ENCODE measurements at regions not wholly inside any gene's neighbourhood (a gene's known extent, or its start where the extent isn't known, plus 50 kb on each side); places are given as distances from the start of the nearest gene placed in this dataset.
"Not testable (repeated sequence)": the region's sequence is repeated elsewhere in the genome, so short reads cannot be mapped to it uniquely, and the experiment has no call there.

DNA sequence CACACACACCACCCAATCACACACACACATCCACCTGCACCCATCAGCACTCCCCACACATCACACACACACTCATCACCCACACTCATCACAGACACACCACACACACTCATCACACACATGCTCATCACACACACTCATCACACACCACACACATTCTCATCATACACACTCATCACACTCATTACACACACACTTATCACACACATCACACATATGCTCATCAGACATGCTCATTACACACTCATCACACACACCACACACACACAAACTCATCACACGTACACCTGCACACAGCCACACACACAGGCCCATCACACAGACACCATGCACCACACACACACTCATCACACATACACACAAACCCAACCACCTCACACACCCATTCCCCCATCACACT is 107.5 kb upstream of the C14orf180 start:
- no peak for DNase-seq

DNA sequence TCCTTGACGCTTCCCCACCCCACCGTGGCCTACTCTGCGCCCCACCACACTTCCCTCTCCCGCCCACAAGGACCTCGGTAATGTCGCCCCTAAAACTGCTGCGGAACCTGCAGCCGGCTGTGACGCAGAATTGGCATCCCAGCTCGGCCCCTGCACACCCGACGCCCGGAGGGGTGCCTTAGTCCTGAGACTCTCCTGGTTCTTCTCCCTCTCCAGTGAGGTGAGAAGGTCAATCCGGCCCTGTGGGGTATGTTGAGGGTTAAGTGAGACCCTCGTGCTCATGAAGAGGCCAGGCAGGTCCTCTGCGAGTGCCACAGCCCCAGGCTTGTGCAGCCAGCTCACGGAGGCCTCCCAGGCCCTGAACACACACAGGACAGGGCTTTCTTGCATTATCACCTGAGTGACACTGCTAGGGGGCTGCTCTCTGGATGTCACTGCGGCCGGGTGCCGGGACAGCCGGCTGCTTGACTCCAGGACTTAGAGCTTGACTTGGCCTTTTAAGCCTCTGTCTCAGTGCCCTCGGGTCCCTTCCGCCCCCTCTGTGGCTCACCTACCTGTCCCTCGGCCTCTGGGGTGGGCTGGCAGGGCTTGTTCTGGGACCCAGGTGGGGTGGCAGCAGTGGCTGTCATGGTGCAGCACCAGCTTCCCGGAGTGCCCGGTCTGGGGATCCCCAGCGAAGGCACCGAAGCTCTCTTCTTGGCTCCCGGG is 106.9 kb upstream of the C14orf180 start:
- DNase-seq: no peak

DNA sequence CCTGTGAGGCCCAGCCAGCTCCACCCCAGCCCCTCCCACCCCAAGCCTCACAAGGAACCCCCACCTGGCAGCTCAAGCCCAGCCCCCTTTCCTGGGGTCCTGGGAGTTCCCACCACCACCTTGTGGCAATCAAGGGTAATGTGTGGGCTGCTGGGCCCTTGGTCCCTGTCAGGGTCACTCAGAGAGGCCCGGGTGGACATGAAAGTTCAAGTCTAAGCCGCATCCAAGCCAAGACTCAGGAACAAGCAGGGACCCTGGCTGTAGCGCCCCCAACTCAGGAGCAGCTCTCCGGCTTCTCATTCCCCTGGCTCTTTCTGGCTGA is 106.4 kb upstream of the C14orf180 start:
- no peak for DNase-seq

DNA sequence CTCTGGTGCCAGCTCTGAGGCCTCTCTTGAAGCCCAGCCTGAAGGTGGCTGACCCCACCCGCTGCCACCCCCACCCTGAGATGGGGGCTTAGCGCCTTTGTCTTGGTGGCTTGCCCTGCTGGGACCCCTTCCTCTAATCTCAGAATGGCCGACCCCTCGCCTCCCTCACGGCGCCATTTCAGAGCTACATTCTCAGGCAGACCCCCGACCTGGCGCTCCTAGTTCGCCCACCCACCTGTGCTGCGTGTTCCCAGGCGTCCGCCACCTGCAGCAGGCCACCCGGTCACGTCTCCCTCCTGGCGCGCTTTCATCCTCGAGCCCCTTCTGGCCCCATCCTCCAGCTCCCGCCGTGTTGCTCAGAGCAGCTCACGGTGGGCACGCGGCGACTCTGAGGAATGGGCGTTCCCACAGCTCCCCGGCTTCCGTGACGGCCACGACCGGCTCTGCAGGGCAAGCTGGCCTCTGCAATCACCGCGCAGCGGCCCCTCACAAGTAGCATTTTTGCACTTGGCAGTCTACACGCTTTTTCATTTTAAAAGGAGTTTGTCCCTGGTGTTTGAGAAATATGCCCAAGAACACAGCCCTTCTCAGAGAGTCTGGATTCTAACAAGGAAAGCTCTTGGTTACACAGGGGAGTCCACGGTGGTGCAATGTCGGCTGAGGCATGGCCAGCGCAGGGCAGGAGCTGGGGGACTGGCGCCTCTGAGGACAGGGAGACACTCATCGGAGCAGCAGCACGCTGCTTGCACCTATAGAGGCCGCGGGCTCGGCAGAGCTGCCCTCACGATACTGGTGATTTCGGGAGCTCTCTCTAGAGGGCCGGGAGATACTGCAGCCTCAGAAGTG is 105.7 kb upstream of the C14orf180 start:
- no peak for DNase-seq

DNA sequence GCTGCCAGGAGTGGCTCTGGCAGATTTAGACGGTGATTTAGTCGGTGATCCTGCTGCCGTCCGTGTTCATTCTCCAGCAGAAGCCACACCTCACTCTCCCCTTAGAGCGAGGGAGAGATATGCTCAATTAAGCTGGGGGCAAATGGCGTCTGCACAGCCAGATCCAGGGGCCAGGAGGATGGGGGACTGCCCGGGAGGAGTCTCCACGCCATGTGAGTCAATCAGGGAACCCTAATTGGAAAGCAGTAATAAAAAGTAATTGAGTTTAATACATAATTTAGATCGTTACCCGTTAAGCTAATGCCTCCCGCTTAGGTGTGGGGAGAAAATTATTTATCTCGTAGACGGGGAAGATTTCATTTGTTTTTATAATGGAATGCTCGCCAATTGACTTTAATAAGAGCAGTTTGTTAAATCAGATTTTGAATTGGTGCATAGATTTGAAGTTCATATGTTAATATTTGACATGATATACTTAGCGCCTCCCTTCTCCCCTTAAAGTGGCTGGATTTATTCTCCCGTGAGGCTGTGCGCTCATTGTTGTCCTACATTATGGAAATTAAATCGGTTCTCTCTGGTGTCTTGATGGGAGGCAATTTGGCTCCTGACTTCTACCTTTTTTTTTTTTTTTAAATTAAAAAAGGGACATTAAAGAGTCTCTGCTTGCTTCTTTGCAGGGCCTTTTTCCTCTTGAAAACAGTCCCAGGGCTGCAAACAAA is 104.9 kb upstream of the C14orf180 start:
- DNase-seq: no peak

DNA sequence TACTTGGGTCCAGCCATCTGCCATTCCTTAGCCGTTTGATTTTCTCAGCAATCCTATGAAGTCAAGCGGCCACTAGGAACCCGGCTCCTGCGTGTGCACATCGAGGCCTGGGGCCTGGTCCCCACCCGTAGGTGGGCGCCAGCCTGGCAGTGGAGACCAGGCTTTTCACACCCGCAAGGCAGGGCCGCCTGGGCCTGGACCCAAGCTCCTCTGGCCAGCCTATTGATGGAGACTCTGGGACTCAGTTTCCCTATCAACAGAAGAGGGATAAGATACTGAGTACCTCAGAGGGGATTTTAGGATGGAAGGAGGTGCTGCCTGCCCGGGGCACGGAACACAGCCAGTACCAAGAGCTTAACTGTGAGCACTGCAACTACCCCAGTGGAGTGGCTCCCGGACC is 104.3 kb upstream of the C14orf180 start:
- no peak for DNase-seq

DNA sequence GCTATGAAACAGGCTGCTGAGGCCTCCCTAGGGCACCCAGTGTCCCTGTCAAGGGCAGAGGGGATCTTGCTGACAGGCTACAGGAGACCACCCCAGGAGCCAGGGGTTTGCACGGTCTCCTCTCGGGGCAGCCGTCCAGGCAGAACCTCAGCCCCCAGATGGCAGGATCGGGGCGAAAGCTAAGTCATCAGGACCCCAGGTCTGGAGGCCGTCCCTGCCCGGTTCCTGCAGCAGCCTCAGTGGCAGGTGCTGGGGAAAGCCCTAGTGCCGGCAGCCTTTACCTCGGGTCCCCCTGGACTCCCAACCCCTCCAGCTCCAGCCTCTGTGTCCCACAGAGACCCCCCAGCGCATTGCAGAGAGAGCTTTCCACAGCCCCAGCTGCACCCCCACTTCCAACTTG is 103.8 kb upstream of the C14orf180 start:
- no peak for DNase-seq

DNA sequence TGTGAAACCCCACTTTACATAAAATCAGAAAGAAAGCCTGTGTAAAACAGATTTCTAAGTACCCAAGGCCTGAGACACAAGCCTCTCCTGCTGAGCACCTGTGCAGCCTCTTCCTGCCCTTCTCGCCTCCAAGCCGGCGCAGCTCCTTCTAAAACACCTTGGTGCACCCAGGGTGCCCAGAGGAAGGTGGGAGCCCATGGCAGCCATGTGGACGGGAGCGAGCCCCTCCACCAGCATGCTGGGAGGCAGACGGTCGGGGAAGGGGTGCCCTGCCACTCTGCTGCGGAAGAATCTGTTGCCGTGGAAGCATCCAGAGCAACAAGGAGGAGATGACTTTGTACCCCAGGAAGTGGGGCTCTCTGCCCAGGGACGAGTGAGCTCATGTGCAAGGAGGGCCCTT is 103.1 kb upstream of the C14orf180 start:
- DNase-seq: no peak

DNA sequence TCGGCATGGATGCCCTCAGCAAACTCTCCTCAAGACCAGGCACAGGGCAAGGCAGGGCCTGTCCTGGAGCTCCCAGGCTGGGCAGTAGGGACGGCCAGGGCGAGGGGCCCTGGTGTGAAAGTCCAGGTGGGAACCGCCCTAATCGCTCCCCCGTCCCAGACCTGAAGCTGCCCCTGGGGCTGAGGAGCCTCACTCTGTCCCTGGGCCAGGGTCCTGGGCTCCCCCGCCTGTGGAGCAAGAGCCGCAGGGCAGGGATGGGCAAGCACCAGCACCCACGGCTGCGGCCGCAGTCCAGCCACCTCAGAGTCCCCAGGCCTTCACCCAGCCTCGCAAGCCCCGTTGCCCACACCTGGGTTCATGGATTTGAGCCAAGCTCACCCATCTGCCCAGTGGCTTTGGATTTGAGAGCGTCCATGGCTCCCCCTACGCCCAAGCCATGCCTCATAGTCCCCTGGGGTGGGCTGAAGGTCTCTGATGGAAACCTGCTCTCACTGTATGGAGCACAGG is 102.4 kb upstream of the C14orf180 start:
- DNase-seq: no peak

DNA sequence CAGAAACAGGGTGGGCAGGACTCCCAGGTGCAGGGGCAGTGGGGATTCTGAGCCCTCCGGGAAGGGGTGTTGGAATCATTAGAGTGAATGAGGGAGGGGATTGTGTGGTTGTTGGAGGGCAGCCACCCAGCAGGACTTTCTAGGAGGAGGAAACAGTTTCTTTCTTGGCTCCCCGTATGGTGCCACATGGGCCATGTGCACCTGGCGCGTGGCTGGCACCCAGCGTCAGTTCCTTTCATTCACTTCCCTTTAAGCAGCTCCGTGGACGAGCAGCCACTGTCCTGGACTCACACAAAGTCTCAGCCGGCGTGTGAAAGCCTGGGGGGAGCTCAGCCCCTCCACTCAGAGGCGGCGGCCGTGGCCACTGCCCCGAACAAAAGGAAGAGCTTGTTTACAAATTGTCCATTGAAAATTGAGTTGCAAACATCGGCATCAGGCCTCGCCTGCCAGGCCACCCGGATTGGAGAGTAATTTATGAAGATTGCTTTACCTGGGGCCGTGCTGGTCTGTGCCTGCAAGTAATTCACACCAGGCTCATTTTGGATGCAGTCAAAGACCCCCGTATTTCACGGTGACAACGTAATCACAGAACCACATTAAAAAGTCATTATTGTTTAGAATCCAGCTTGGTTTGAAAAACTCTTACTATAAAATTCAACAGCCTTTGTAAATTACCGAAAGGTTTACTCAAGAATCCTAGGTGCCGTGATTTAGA is 101.7 kb upstream of the C14orf180 start:
- peak; percentile 6 for DNase-seq

DNA sequence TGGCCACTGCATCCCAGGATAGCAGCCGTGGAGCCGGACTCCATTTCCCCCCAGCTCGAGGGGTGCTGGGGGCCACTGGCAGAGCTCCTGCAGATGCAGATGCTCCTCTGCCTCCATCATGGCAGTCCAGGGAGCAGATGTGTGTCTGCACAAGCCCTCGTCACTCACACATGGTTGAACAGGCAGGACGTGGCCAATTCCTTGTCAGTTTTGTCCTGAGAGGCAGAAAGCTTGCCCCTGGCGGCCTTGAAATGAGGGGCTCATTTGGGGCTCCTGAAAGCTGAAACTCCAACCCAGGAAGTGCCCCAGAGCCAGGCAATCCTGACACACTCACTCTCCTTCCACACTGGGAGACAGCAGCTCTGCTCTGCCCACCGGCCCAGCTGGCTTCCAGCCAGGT is 100.9 kb upstream of the C14orf180 start:
- DNase-seq: no peak

DNA sequence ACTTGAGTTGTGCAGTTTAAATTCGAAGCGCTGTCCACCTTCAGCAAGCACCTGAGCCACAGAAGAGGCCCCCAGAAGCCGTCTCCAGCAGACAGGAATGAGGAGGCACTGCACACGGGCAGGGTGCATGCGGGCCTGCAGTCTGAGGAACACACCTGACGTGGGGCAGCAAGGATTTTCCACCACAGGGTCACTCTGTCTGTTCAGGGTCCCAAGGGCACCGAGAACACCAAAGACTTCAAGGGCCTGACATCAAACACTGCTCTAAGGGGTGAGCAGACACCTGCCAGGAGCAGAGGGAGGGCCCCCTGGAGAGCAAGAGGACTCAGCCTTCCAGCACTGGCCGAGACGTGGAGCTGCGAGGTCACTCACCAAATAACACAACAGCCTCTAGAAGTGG is 99.7 kb upstream of the C14orf180 start:
- no peak for DNase-seq

DNA sequence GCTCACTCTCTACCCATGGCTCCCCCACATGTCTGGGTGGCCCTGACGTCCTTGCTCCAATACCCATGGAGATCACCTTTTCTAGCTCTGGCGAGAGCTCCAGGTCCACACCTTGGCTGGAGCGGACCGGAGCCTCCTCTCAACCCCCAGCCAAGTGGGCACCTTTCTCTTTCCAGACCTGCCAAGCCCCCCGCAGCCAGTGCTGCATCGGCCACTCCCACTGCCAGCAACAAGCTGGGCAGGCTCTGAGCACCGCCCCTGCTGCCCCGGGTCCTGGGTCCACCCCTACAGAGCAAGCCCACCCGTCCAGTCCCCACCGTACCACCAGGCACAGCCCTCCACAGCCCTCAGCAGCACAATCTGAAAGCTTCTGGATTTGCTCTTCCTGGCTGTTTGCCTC is 98.2 kb upstream of the C14orf180 start:
- DNase-seq: no peak

DNA sequence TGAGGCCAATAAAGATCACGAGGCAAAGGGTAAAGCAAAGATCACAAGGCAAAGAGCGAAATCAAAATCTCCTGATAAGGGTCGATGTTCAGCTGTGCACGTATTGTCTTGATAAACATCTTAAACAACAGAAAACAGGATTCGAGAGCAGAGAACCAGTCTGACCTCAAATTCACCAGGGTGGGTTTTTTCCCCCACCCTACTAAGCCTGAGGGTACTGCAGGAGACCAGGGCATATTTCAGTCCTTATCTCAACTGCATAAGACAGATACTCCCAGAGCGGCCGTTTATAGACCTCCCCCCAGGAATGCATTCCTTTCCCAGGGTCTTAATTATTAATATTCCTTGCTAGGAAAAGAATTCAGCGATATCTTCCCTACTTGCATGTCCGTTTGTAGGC is 97.5 kb upstream of the C14orf180 start:
- not testable (repeated sequence) for DNase-seq

DNA sequence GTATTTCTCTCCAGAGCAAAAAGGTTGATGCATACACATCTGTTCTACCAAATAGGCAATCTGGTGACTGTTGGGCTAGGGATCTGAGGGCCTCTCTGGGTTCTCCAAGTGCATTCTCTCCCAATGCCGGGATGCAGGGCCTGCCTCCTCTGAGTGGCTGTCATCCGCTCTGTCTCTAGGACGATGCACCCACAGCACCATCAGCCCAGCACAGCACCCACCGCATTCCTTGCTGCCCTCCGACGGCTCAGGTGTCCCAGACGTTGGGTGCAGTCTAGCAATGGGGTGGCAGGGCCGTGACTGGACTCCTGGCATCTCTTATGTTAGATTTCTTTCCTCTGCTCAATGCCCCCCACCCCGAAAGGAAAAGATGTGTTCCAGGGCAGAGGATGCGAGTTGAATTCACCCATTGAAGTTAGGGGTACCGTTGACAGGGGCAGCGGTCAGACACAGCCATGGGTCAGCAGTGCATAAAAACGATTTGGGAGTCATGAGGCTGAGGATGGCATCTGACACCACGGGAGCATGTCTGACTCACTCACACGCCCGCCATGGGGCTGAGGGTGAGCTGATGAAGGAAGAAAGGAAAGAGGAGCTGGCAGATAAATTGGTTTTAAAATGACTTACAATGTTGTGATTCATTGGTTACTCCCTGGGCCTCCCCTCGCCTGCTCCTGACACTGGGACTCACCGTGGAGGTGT is 93.2 kb upstream of the C14orf180 start:
- no peak for DNase-seq

DNA sequence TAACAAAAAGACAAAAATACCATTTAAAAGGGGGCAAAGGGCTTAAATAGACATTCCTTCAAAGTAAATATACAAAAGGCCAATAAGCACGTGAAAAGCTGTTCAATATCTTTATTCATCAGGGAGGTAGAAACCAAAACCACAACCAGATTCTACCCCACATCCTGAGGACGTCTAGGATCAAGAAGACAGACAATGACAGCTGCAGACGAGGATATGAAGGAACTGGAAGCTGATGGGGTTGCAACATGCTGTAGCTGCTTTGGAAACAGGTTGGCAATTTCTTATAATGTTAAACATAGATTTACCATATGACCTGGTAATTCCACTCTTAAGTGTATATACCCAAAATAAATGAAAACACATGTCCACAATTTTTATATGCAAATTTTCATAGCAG is 85.1 kb upstream of the C14orf180 start:
- DNase-seq: peak; percentile 38

DNA sequence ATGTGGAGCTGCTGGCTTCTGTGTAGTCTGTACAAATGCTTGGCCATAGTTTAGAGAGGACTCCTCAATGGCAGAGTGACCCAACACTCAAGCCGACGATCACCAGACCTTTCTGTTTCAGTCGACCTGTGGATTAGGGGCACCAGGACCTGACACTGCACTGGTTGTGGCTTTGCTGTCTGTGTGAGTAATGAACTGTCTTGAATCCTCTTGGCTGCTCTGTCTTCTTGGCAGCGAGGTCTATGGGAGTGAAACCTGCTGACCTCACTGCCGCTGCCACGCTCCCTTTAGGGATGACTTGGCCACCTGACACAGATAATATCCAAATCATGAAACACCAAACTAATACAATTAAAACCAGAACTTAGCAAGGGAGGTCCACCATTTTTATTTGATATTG is 83.5 kb upstream of the C14orf180 start:
- no peak for DNase-seq

DNA sequence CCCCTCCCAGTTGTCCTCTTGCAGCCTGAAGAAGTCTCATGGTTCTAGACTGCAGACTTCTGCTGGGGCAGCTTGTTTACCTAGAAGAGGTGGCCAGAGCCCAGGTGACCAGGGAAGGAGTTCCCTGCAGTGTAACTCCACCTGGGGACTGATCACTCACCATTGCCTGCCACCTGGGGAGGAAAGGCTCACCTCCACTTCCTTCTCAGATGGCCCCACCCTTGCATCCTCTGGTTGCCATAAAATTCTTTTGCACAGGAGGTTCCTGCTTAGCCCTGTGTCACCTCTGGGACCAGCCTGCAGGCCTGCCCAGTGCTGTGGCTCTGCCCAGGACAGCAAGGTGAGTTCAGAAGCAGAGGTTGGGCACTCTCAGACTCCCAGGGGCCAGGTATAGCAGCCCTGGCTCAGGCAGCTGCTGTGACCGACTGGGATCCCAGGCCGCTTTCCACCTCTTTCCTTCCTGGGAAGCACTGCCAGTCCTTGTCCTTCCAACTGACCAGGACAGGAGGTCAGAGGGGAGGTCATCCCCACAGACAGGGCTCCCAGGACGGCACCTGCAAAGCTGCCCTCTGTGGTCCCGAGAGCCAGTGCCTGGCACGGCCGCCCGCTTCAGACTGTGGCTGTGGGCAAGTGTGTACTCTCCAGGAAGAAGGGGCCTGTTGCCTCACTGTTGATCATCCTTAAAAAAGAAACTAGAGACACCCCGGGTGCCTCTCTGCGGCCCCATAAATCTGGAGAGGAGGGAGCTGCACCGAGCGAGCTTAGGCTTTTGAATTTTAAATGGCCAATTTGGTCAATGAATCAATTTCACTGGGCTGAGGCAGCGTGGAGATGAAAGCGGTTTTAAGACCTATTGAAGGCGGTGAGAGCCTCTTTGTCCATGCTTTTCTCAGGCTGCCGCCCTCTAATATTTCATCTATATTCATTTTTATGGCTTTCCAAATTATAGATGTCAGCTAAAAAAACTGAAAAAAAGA is 79.5 kb upstream of the C14orf180 start:
- no peak for DNase-seq

DNA sequence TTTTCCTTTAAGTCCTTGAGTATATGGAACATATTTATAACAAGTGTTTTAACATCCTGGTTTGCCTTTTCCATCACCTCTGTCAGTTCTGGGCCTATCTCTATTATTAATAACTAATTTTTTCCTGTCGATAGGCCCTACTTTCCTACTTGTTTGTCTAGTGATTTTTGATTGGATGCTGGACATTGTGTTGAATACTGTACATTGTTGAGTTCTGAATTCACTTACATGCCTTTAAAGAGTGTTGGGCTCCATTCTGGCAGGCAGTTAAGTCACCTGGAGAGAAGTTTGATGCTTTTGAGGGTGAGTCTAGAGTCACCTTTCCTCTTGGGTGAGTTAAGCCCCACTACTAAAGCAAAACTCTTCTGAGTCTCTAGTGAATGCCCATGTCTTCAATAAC is 77.5 kb upstream of the C14orf180 start:
- no peak for DNase-seq

DNA sequence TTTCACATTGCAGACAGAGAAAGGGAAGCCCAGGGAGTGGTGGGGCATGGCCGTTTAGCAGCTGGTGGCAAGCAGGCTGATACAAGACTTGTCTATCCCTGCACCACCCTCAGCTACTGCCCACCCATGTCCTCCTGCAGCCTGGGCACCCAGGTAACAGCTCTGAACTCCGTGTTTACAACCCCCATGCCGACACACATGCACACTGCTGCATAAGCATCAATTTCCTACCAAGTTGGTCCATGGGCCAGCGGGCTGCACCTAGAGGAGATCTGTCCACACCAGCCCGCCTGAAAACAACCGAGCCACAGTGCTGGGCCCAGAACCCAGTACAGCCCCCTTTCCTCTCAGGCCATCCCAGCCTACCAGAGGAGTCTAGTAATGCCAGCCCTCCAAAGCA is 75.9 kb upstream of the C14orf180 start:
- DNase-seq: no peak

DNA sequence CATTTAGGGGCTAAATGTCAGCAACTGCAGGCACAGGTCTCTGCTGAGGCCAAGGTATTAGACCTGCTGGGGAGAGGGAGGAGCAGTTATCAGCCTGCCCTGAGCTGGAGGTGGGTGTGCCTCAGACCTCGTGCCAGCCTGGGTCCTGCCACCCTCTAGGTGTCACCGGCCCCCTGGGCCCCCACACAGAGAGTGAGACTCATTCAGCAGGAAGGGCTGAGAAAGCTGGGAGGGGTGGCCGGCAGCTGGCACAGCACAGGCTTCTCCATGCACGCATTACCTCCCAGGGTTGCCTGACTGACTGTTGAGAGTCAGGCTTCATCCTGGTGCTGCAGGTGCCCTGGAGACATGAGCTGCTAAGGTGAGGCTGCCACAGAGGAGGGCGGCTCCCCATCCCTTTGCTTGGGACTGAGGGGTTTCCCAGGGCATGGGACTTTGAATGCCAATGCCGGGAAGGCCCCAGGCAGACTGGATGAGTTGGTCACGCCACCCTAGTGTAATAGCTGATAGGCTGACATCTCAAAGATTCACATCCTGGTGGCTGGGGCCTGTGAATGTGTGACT is 75.3 kb upstream of the C14orf180 start:
- no peak for DNase-seq

Data from hematopoietic multipotent progenitor cell treated with erythropoietin and hydrocortisone succinate and interleukin-3 and kit ligand, for 4 days (in vitro differentiated cells).